Fibroblast of skin of left biceps (primary cell): ENCODE measurements at regions not wholly inside any gene's neighbourhood (a gene's known extent, or its start where the extent isn't known, plus 50 kb on each side); places are given as distances from the start of the nearest gene placed in this dataset.

ENCODE experiments used
- DNase-seq, 2 experiments: peaks; one replicate each; pipeline ENCODE4 v3.0.0-alpha.2; 2013; ENCODE audit warnings: low read depth in 2 of 2

DNA sequence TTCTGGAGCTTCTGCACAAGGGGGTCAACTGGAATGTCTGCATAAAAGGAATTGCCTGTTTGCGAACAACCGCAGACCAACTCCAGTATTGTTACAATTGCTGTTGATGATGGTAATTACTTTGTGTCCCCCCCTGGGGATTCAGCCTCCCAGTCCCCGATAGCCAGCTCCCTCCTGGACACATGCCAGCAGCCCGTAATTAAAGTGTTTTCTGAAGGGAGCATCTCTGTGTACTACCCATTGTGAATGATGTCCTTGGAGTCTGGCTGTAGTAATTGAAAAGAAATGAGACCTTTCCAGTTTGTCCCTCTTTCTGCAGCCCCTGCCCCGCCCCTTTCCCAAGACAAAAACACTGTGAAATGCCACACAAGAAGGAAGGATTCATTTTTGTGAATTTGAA is 377.1 kb upstream of the LCORL start:
- no peak for DNase-seq

DNA sequence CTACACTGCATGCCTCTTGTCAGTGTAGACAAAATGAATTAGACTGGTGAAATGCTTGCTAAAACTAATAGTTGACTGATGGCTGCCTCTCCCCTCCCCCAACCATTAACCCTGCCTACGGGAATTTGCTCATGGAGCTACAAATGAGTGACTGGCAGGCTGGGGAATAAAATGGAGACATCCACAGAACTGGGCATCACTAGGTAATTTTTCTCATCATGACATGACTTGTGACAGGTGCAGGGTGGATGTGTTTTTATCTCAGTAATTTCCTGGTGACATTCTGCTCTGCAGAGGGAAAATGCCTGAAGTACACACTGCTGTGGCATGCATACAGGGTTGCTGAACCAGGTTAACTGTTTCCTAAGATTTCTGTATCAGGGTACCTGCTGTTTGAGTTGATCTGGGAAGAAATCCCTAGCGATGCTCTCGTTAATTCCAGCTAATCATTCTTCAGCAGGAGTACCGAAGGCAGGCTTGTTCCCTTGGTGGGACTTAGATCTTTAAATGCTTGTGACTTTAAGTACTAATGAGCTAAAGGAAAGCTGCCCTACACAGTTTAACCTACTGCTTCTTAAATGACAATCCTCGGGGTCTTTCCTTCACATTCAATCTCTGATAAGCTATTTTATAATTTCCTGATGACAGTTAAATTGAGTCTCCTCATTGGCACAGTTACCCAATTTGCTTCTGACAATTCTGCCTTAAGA is 376.3 kb upstream of the LCORL start:
- no peak for DNase-seq

DNA sequence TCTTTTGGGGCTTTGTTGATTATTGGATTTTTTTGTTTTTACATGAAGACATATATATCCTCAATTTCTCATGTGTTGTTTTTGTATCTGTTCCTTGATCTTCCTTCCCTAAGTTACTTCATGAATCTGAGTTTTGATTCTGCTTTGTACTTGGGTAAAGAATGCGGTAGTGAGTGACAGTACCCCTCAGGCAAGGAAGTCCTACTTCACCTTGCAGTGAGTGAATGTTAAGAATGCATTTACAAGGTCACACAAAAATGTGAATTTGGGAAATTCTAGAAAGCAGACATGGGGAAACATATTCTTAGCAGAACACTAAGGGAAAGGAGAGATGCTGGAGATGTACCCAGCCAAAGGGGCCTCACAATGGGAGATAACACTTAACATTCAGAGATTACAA is 373.1 kb upstream of the LCORL start:
- no peak for DNase-seq

DNA sequence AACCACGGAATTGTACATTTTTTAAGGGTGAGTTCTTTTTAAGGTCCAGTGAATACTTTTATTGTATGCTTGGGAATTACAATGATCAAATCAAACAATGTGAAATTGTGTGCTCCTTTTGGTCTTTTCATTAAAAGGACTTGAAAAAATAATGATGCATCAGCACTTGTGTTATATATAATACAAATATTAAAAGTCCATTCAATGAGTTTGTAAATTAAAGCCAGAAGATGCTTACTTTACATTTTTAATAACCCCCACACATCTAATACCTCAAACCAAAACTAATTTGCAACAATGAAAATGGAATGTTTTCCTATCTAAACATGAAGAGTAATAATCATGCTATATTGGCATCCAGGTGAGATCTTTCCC is 369.8 kb upstream of the LCORL start:
- DNase-seq: no peak

DNA sequence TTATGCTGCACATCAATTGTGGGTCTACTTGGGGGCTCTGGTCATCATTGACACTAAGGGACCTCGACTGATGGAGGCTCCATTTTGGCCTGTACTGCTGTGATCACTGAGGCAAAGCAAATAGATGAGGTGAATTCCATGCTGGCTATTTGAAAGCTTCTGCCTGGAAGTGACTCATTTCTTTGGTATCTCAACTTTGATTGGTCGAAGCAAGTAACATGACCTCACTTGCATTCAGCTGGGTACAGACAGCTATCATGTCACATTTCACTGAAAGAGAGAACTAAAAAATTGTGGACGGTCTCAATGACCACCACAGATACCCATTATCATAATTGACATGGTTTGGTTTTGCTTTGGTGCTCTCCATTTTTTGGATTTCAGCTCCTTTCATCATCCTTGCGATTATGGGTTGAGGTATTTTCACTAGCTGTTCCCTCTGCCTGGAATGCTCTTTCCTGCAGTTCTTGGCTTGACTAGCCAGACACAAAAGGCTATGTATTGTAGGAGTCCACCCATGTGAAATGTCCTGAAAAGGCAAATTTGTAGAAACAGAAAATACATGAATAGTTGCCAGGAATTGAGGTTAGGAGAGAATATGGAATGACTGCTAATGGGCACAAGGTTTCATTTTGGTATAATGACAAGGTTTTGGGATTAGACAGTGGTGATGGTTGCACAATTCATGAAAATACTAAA is 369.2 kb upstream of the LCORL start:
- no peak for DNase-seq

DNA sequence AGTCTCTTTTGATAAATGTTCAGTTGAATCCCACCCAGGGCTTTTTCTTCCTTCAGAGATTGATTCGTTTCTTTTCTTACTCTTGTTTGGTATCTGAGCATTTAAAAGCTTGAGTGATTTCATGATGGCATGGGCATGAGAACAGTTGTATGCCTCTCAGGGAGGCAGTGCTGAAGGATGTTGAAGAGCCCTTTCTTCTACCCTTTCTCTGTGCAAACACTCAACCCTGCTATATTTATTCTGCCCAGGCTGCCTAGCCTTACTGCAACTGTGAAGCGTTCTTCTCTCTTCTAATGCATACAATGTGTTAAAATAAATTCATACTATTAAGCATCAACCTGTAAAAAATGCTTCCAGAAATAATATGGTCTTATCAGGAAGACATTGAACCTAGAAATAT is 367.6 kb upstream of the LCORL start:
- DNase-seq: no peak

DNA sequence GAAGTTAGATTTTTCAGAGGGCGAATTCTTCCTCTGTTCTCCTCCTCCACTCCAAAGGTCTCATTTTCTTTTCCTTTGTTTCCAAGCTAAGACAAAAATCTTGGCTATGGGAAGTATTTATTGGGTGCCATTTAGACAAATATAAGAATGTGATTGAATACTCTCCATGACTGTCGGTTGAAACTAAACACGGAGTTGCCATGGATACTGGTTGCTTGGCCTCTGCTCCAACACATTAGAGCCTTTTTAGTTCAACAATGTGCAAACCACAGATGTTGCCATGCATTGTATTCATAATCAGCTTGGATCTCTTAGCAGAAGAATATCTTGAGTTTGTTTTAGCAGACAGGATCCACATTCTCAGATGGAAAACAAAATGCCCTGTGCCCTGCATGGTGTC is 366.5 kb upstream of the LCORL start:
- no peak for DNase-seq

DNA sequence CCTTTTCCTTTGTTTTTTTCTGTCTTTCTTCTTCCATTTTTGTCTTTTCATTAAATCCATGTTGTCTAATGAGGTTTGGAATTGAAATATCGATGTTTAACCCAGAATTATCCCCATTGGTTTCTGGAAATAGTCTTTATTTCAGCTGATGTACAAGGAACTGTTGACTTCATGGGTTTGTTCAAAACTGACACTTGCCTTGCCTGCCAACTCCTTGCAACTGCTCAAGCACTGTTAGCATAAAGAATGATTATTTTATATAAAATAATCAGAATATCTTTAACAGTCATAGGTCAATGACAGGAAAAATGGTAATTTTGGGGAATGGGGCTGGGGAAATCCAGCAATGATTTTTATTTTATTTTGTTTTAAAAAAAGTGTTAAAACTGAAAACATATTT is 359.6 kb upstream of the LCORL start:
- no peak for DNase-seq

DNA sequence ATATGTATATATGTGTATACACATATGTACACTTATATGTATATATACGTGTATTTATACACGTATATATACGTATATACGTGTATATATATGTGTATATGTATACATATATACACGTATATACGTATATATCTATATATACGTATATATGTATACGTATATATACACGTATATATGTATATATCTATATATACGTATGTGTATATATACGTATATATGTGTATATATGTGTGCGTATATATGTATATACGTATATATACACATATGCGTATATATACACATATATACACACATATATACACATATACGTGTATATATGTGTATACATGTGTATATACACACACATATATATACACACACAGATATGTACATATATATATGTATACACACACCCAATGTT is 348.0 kb upstream of the LCORL start:
- no peak for DNase-seq

DNA sequence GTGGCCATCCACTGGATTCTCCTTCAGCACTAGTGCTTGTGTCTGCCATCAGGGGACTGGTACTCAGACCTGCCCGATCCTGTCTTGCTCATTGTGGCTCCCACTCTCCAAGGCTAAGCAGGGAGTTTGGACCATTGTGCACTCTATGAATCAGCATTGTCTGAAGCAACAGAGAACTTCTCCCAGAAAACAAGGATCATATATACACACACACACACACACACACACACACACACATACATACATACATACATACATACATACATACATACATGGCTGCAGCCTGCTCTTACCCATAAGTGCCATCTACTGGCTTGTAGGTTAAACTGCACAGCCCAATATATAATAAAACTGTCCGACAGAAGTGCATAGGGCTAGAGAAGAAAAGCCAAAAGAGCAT is 345.3 kb upstream of the LCORL start:
- no peak for DNase-seq

DNA sequence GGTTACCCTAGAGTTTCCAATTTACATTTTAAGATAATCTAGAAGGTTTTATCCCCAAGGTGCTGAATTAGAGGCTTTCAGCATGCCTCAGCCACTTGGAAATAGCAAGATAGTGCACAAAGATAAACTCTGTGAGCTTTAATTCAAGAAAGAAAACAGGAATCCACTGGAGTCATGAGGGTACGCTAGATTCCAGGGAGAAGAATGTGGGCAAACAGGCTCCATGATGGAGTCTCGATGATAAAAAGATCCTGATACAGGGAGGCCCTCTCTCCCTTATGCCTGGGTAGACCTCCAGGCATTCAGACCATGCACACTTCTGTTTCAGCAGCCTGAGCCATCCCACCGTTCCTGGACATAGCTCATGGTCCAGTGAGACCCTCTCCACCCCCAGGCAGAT is 344.6 kb upstream of the LCORL start:
- no peak for DNase-seq

DNA sequence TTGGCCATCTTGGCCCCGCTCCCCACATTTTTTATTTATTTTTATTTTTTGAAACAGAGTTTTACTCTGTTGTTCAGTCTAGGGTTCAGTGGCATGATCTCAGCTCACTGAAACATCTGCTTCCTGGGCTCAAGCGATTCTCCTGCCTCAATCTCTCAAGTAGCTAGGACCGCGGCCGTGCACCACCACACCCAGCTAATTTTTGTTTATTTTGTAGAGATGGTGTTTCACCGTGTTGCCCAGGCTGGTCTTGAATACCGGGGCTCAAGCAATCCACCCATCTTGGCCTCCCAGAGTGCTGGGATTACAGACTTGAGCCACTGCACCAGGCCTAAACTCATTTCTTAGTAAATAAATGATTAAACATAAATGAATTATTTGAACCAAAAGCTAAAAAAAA is 322.0 kb upstream of the LCORL start:
- DNase-seq: no peak

DNA sequence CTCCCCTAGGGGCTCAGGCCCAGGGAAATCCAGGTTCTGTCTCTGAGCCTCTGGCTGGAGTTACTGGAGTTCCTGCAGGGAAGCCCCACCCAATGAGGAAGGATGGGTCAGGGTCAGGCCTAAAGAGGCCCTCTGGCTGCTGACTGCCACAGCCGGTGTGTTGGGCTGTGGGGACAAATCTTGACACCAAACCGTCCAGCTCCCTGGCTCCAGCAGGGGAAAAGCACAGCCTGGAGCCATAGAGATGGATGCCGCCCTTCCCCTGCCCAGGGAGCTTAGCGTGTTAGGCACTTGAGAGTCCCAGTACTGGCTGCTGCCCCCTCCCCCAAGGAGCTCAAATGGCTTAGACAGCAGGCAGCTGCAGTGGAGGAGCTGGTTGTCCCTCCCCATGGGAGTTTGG is 321.3 kb upstream of the LCORL start:
- DNase-seq: no peak

DNA sequence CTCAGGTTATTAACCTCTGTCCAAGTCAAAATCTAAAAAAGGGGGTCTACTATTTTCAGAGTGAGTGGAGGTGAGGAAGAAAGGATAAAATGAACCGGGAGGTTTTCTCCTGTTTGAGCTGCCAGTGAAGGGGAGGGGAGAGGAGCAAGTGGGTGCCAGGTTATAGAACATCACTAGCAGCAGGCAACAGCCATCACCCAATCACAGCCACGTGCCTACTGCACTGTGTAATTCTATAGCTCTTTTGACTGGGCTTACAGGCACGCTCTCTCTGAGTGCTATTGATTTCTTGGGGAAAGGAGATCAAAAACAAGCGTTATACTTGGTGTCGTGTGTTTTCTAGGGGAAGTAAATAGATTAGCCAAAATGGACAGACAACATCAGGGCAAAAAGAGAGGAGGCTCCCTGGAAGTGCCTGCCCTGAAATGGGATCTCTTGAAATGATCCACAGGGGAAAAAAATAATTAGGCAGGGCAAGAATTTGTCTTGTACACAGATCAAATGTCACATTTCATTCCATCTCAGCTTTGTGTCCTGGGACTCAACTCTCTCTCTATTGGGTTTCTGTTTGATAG is 300.5 kb upstream of the LCORL start:
- DNase-seq: no peak

DNA sequence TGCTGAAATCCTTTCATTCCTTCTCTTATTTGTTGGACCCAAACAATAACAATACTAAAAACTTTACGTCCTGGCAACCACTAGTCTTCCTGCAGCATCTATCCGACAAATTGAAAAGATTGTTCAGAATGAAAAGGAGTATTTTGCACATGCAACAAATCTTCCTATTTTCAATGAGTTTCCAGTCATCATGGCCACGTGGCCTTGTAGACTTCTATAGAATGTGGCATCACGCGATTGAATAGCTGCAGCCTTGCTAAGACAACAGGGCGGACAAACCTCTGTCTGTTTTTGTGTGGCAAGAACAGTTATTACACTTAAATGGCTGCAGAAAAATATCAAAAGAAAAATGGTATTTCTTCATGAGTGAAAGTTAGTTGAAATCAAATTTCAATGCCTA is 297.9 kb upstream of the LCORL start:
- no peak for DNase-seq

DNA sequence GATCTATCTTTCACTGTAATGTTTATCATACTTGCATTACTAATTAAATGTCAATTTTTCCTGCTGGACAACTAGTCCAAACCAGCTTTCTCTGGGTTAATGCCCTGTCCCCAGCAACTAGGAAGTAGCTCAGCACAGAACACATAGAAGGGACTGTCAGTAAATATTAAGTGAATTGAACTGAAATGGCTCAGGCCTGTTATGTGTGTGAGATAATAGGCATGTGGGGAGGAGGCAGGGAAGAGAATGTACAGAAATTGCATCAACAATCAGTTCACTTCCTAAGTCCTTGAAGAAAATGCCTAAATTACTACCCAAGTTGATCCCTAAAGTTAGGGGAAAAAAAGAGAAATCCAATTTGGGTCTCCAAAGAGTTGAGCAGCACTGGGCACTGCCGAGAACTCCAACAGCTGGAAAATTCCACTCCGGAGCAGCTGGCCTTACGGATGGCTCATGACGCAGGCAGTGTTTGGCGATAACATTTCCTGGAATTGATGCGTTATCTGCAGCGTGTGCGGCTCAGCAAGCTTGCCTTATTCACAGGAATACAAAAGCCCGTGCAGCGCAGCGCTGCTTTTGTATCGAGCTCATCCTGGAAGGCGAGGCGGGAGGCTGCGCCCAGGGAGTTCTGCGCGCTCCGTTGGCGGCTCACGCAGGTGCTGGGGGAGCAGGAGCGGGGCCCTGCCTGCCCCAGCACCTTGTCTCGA is 297.3 kb upstream of the LCORL start:
- DNase-seq: no peak

DNA sequence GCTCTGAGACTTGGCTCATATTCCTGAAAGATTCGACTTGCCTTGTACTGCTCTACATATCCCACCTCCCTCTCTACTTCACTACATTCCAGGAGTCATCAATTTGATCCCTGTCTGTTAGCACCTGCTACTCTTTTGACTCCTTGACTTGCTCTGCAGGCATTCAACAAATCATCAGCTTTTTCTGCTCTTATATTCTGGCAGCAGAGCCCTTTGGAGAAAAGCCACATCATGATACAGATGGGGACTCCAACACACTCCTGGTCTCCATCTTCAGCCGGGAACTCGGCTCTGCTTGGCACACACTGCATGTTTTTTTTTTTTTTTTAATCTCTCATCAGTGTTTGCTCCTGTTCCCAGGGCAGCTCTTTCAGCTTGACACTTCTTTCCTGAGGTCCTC is 293.2 kb upstream of the LCORL start:
- DNase-seq: no peak

DNA sequence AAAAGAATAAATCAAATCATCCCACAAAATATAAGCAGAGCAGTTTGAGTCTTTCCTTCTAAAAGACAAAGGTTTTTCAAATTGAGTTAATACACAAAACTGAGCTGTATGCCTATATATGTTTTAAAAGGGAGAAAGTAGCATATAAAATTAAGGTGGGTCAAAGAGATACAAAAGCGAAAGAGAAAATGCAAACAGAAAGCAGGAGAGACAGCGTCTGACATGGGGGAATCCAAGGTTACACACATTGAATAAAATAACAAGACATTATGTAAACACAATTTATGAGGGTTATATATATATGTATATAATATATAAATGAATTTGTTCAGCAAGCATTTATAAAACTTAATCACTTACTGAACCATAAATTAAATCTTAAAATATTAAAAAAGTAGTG is 276.1 kb upstream of the LCORL start:
- DNase-seq: no peak

DNA sequence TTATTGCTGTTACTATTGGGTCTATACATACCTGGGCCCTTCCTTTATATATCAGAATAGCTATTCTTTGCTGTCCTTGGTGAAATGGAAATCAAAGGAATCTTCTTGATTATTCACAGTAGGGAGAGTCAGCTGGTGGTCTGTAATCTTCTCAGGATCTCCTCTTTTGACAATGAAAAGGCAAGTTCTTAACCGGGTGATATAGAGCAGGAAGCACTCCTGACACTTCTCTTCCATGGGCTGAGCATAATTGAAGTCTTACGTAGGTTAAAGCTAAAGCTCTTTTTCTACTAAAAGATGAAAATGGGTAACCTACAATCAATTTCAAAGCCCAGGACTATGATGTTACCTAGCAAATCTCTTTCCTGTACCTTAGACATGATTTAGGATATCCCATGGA is 274.9 kb upstream of the LCORL start:
- no peak for DNase-seq

DNA sequence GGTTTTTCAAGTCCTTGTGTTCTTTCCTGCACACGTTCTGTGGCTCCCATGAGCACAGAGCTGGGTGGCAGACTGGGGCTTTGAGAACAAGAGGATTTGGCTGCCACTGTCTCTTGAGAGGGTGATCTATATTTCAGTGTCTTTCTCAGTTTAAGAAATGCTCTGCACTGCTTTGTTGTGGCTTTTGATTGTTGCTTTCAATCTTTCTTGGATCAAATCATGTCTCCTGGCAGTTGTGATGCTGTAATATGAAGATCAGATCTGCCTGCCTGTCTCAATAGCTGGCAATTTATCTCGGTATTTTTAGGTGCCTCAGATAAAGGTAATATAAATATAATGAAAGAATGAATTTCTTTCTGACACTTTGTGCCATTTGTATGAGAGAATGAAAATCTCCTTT is 273.3 kb upstream of the LCORL start:
- DNase-seq: no peak

DNA sequence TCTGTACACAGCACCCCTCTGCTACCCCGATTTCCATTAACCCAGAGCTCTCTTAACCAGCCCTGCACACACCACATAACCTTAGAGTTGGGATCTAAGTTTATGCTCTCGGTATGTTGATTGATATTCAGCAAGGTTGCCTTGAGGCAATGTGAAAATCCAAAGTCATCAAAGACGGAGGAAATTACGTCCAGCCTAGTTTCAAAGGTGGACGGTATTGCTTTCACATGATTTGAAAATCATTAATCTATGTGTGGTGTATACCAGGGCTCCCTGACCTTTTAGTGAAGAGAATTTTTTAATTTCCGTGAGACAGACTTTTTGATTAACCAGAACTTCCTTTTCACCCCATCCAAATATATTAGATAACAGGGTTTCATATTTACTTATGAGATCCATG is 272.5 kb upstream of the LCORL start:
- no peak for DNase-seq

DNA sequence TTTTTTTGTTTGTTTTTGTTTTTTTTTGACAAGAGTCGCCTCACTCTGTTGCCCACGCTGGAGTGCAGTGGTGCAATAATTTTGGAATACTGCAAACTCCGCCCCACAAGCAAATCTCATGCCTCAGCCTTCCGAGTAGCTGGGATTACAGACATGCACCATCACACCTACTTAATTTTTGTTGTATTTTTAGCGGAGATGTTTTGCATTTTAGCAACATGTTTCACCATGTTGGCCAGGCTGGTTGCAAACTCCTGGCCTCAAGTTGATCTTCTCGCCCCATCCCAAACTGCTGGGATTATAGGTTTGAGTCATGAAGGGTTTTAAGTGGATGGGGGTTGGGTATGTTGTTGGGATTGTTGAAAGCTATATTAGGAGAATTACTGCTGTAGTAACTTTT is 270.9 kb upstream of the LCORL start:
- no peak for DNase-seq

DNA sequence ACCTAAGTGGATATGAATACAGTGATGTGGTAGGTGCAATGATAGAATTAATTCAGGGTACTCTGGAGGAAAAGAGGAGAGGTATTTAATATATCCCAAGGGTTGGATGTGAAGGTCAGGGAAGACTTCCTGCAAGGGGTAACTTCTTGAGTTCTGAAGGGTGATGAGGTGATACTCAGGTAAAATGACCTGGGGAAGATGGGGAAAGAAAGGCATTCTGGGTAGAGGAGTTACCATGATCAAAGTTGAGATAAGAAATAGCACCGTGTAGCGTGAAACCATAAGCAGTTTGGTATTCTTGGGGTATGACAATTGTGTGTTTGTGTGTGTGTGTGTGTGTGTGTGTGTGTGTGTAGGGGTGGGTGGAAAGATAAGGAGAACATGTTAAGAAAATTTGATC is 270.4 kb upstream of the LCORL start:
- no peak for DNase-seq
